ENCODE measurements at regions not wholly inside any gene's neighbourhood (a gene's known extent, or its start where the extent isn't known, plus 50 kb on each side); places are given as distances from the start of the nearest gene placed in this dataset.
"Not testable (repeated sequence)": the region's sequence is repeated elsewhere in the genome, so short reads cannot be mapped to it uniquely, and the experiment has no call there.

DNA sequence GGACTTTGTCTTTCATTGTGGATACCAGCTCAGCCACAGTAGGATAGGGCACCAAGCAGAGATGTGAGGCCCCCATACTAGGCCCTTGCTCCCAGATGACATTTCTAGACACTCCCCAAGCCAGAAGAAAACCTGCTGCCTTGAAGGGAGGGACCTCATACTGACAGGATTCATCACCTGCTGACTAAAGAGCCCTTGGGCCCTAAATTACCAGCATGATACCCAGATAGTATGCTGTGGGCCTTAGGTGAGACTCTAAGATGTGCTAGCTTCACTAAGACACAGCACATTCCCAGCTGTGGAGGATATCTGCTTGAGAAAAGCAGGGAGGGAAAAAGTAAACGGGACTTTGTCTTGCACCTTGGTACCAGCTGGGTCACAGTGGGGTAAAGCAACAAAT, 324.0 kb downstream of the TBL1XR1 start:
- in situ Hi-C loops (cut with MboI; ENCODE audit: low sequenced_read_pairs): no loop called here

DNA sequence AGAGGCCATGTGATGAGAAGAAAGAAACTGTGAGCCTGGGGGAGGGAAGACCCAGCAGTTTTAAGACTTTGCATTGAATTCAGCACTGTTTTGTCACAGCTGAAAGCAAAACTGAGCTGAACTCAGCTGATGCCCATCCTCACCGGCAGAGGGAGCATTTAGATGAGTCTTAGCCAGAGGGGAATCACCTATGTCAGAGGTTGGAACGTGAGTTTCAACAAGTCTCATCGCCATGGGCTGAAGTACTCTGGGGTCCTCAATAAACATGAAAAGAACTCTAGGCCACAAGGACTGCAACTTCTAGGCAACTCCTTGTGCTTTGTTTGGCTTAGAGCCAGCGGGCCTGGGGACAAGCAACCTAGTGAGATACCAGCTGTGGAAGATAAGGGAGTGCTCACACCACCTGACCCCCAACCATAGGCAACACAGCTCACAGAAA, 324.5 kb downstream of the TBL1XR1 start:
- in situ Hi-C loops (cut with MboI; ENCODE audit: low sequenced_read_pairs): no loop called here

DNA sequence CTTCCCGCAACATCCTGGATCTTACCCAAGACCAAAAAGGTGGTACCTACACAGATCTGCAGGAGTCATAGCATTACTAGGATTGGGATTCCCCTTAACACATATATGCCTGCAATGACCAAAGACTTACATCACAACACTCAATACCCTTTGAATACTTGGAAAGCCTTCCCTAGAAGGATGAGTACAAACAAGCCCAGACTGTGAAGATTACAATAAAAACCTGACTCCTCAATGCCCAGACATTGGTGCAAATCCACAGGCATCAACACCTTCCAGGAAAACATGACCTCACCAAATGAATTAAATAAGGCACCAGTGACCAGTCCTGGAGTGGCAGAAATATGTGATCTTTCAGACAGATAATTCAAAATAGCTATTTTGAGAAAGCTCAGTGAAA, 326.8 kb downstream of the TBL1XR1 start:
- in situ Hi-C loops (cut with MboI; ENCODE audit: low sequenced_read_pairs): no loop called here

DNA sequence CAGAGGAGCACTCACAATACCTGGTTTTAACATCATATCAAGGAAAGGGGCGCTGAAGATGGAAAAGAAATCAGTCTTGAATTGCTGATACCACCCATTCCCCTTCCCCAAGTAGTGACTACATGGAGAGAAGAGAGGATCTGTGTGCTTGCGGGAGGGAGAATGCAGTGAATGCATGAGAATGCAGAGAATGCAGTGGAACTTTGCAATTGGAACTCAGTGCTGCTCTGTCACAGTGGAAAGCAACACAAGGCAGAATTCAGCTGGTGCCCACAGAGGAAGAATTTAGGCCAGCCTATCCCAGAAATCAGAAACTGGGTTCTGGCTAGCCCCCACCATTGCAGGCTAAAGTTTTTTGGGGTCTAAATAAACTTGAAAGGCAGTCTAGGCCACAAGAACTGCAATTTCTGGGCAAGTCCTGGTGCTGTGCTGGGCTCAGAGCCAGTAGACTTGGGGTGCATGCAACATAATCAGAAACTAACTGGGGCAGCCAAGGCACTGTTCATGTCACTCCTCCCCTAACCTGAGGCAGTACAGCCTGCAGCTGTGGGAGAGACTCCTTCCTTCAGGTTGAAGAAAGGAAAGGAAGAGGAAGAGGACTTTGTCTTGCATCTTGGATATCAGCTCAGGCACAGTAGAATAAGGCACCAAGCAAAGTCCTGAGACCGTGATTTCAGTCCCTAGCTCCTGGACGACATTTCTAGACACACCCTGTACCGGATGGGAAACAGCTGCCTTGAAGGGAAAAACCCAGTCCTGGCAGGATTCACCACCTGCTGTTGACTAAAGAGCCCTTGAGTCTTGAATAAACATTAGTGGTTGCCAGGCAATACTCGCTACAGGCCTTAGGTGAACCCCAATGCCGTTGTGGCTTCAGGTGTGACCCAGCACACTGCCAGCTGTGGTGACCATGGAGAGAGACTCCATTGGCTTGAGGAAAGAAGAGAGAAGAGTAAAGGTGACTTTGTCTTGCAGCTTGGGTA, 329.3 kb downstream of the TBL1XR1 start:
- in situ Hi-C loops (cut with MboI; ENCODE audit: low sequenced_read_pairs): no loop called here

DNA sequence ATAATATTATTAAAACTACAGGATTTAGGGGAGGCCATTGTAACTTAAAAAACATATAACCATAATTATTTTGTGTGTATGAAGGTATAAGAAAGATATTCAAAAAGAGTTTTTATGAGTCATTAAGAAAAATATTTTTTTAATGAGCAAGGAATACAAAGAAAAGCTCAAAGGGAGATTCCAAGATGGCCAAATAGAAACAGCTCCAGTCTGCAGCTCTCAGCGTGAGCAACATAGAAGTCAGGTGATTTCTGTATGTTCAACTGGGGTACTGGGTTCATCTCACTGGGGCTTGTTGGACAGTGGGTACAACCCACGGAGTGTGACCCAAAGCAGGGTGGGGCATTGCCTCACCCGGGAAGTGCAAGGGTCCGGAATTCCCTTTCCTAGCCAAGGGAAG, 336.1 kb downstream of the TBL1XR1 start:
- in situ Hi-C loops (cut with MboI; ENCODE audit: low sequenced_read_pairs): no loop called here

DNA sequence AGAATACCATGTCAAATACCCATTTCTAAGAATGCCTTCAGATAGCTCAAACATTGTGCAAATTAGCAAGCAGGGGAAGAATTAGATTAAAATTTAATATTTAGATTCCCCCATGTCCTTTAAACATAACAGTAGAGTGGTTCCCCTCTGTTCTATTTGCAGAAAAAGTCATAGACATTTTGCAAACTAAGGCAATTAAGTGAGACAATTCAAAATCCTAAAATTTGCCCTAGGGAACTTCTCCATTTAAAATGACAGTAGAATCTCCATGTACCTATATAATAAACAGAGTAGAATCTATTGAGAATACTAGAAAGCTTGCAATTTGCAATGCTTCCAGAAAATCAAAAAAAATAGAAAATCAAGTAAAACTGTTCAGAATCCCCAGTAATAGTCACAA, 340.6 kb downstream of the TBL1XR1 start:
- in situ Hi-C loops (cut with MboI; ENCODE audit: low sequenced_read_pairs): no loop called here

DNA sequence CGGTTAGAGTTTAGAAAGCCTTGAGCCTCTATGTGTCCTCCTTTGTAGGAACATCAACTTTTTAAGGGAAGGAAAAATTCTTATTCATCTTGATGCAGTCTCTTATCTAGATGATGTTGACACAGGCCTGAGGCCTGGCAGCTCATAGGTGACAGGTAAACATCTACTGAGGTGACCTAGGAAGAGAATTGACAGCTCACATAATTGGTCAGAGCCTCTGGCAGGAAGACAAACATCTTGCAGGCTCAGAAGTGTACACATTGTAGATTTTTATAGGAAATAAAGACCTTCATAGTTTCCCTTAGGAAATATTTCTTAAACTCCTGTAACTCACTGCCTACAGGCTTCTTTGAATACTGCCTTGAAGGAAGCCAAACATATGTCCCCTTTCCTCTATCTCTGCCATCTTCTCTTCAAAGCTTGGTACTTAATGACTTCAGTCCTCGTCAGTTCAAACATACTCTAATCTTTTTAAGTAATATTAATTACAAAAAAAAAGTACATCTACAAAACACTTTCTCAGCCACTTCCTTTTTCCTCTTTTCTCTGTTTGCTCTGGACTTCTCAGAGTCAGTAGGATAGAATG, 341.3 kb downstream of the TBL1XR1 start:
- in situ Hi-C loops (cut with MboI; ENCODE audit: low sequenced_read_pairs): no loop called here

DNA sequence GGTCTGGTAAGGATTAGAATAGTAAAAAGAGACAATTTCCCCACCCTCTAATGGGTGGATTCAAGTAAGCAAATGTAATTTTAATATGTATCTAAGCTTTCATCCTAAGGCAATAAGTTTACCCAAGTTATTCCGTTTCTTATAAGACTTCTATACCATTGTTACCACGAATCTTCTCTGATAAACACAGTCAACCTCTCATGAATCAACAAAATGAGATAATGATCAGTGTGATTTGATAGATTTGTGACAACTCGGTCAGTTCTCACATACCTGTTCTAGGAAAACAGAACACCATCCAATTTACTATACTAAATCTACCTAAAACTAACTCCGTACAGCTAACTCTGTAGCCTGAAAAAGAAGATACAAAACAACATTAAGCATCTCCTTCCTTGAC, 342.1 kb downstream of the TBL1XR1 start:
- in situ Hi-C loops (cut with MboI; ENCODE audit: low sequenced_read_pairs): no loop called here

DNA sequence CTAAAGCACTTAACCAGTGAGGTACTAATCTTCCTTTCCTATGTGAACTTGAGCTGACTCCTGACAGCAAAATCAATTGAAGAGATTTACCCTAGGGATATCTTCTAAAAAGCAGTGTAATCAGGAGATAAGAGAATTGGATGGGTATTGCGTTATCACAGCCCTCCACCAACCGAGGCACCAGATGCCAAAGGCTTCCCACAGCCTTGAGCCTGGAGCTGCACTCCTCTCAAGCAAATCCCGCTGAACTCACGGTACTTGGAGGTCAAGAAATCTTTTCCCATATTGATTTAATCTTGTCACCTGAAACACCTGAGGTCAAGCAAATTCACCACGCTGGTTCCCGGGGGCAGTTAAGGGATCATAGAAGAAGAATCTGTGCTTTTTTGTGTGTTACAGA, 346.8 kb downstream of the TBL1XR1 start:
- in situ Hi-C loops (cut with MboI; ENCODE audit: low sequenced_read_pairs): no loop called here

DNA sequence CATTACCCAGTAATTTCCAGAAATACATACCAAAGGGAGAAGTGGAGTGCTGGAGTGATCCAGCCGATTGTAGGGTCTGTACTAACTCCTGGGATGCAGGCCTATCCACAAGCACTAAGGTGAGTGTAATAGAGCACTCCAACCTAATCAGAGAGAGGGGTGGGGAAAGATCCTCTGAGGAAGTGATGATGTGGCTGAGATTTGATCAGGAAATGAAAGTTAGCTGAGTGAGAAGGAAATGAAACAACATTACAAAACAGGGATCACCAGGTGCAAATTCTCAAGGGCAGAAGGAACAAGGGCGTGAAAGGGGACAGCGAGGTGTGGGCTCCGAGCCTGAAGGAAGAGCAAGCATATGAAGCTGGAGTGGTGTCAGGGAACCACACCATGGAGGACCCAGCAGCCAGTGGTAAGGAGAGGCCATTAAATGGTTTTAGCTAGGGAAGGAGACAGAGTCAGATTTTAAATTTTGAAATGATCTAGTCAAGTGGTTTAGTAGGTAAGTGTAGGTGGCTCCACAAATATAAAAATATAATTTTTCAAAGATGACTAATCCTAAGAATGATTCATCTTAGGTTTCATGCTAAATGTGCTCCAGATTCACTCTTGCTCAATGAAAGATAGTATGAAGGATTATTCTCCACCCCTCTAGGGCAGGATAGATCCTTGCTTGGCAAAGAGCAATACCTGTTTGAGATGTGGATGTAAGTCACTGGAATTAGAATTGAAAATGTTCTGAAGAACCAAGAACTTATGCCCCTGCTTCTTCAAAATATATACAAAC, 348.7 kb downstream of the TBL1XR1 start:
- in situ Hi-C loops (cut with MboI; ENCODE audit: low sequenced_read_pairs): no loop called here

DNA sequence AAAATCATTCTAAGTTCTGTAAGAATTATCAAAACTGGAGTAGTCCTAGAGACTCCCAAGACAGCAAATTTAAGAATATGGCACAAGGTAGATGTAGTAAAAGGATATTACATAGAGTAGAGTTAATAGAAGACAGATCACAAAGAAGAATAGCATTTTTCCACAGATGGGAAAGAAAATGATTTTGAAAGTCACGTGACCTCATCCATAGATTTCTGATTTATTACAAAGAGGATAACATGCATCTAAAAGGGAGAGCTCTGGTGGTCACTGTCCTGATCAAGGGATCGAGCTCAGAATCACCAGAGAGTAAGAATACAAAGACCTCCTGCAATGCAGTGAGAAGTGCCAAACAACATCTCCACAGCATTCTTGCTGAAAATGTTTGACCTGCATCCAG, 354.4 kb downstream of the TBL1XR1 start:
- in situ Hi-C loops (cut with MboI; ENCODE audit: low sequenced_read_pairs): no loop called here

DNA sequence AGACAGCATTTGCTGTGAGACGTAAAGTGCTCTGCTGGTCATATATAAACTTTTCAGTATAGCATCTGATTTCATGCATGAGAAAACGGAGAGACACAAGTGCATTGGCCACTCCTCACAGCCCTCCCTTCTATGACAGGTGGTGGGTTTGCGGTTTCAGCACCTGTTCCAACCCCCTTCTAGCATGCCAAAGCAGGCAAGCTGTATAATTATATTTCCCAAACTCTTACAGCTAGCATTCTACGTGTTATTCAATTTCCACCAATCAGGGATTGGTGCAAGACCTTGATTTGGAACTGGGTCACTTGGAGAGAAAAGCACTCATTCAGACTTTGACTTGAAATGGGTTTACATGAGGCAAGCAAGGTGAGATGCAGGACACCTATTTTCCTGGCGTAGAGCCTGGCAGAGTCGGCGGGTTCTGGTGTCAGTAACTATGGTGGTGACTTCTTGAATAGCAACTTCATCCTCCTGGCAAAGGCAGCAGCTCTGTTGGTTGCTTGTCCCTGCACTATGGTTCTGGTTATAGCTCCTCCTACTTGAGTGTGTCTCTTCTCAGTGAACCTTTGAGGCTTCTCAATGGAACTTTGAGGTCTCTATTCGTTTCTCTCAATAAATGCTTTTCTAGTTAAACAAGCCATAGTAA, 356.5 kb downstream of the TBL1XR1 start:
- in situ Hi-C loops (cut with MboI; ENCODE audit: low sequenced_read_pairs): no loop called here

DNA sequence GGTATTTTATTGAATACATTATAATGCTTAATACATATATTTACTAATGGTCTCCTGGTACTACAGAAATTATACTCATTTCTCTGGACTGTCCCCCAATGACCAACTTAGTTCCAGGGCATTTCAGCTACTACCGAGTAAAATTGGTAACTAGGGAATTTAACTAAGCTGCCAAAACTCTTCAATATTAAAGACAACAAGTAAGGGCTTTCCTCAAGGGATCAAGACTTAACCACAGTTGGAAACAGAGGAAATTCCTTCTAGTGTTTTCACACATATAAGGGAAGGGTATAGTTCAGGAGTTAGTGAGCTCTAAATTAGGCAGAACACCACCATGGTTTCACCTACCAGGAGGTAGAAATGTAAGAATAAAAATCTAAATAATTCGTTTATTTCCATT, 357.4 kb downstream of the TBL1XR1 start:
- in situ Hi-C loops (cut with MboI; ENCODE audit: low sequenced_read_pairs): no loop called here

DNA sequence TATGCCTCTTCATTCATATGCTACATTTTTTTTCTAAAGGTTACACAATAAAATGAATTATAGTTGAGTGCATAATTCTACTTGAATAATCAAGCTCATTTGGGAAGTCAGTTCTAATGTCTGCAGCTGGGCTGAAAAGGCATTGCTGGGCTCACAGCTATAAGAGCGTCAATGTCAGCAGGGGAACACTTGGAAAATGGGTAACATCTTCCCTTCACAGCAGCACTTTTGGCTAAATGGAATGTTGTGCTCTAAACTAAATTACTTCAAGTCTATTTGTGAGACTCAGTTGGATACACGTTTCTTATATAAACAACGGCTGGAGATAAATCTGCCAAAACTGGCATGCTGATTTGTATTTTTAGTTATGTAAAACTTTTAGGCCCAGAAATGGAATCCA, 357.8 kb downstream of the TBL1XR1 start:
- in situ Hi-C loops (cut with MboI; ENCODE audit: low sequenced_read_pairs): no loop called here

DNA sequence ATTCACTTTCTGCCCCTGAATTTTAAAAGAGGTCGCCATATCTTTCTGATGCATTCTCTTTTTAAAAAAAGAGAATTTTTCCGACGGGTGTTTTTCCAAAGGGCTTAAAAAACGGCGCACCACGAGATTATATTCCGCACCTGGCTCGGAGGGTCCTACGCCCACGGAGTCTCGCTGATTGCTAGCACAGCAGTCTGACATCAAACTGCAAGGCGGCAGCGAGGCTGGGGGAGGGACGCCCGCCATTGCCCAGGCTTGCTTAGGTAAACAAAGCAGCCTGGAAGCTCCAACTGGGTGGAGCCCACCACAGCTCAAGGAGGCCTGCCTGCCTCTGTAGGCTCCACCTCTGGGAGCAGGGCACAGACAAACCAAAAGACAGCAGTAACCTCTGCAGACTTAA, 370.0 kb downstream of the TBL1XR1 start:
- in situ Hi-C loops (cut with MboI; ENCODE audit: low sequenced_read_pairs): not testable (repeated sequence)

DNA sequence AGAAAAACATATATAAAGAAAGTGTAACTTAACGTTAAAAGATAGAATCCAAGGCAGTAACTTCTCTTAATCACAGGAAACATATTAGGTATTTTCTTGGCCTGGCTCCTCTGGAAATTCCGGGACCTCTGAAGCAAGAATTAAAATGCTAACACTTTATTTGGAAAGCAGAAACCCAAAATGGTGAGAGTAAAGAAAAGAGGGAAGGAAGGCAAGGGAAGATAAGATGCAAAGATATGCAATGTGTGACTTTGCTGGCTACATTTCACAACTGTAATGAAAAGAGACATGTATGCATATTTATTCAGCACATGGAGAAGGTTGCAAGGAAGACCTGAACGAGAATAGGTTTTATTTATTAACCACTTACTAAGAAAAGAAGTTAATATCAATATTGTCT, 372.5 kb downstream of the TBL1XR1 start:
- in situ Hi-C loops (cut with MboI; ENCODE audit: low sequenced_read_pairs): no loop called here

DNA sequence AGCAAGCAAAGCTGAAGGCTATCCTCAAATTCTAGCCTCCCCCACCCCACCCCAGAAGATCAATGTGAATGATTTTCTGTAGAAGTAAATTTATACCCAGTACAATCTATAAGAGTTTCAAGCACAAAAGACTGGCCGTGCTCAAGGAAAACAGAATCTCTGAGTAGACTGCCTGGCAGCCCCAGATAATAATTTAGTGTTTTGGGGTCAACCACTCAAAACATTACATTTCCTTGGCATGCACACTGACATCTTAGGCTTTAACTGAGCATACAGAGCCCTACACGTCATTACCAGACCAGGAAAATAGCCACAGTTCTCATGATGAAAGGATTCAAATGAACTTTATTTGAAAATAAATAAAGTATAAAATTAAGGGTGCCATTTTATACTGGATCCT, 376.5 kb downstream of the TBL1XR1 start:
- in situ Hi-C loops (cut with MboI; ENCODE audit: low sequenced_read_pairs): no loop called here

DNA sequence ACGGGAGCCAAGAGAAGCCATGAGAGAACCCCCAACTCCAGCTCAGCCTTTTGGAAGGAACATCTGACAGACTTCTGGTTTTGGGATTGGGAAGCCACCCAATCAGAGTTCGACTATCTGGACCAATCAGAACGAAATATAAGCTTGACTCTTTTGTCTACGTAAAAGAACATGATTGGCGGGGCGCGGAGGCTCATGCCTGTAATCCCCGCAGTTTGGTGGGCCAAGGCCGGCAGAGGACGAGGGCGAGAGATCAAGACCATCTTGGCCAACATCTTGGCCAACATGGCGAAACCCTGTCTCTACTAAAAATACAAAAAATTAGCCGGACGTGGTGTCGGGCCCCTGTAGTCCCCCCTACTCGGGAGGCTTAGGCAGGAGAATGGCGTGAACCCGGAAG, 380.3 kb downstream of the TBL1XR1 start:
- in situ Hi-C loops (cut with MboI; ENCODE audit: low sequenced_read_pairs): no loop called here

DNA sequence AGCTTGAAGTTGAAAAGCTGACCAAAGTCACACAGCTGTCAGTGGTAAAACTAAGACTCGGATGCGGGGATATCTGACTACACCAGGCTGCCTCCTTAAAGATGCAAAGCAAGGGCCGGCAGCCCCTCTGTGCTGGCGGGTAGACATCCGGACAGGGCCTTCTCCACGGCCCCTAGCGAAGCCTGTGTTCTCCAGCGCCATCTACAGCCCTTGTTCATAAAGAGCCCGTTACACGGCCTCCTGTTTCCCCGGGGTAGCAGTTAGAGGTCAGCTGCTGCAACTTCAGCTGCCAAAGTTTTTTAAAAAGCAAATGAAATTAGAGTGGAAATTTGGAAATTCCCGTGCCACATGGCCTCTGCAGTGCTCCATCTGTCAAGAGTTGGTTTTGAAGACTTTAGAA, 383.0 kb downstream of the TBL1XR1 start:
- in situ Hi-C loops (cut with MboI; ENCODE audit: low sequenced_read_pairs): no loop called here

DNA sequence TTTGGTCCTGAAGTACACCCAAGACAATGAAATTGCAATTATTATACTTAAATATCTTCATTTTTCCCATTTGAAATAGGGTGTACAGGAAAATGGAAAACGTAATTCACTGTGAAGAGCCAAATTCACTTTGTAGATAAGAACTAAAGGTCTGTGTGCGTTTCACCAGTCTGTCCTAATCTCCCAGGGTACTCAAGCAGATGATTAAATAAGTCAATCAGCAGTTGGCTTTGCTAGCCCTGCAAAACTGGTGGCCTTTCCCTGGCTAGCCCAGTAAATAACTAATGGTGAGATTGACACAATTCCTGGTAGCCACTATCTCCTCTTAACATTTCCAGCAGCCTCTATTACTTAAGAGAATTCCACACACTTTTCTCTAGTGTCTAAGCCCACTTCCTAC, 389.3 kb downstream of the TBL1XR1 start:
- in situ Hi-C loops (cut with MboI; ENCODE audit: low sequenced_read_pairs): no loop called here

DNA sequence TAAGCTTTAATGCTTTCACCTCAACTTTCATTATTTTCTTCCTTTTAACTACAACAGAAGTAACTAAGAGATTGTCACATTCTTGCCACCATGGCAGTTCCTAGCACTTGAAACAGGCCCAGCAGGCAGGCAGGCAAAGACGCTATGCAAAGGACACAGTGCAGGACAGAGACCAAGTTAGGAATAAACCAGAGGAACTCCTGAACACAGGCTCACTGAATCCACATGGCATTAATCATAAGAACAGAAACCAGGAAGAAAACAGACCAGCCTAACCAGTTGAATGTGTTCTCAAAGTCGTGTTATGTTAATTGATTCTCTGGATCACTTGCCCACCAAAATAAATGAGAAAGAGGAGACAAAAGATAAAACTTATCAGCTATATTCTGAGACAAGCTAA, 397.6 kb downstream of the TBL1XR1 start:
- in situ Hi-C loops (cut with MboI; ENCODE audit: low sequenced_read_pairs): no loop called here

Measured in HL-60/S4 treated with phorbol 12-myristate 13-acetate at 8.2 ng/mL for 4 days and 3 days (cell line).